ENCODE measurements at regions not wholly inside any gene's neighbourhood (a gene's known extent, or its start where the extent isn't known, plus 50 kb on each side); places are given as distances from the start of the nearest gene placed in this dataset.

DNA sequence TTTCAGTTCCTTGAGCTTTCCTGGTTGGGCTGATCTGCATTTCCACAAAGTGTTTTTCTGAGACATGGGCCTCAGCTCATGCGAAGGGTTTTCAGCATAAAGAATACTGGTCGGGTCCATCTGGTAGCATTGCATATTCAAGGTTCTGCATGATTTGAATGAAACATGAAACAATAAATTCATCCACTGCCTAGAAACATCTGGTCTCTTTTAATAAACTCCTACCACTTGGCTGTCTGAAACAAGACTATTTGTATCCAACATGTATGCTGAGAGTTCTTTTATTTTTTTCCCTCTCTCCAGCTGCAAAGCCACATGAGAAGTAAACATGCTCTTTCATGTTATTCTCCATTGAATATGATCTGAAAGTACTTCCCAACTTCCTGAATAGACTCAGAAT is 314.9 kb upstream of the SOX11 start:
- DNase-seq, result no peak

DNA sequence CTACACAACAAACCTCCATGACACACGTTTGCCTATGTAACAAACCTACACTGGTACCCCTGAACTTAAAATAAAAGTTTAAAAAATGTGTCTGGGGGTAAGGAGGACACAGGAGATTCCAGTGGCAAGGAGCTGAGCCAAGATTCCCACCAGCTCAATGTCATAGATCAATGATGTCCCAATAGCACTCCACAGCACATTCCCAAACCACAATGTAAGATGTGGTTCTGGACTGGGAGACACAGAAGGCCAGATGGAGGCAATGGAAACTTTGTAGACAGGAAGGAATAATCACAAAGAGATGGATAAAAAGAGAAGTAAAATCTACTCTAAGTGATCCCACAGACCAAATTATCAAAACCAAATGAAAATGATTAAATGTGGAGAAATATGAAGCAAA is 312.4 kb upstream of the SOX11 start:
- DNase-seq, result no peak

DNA sequence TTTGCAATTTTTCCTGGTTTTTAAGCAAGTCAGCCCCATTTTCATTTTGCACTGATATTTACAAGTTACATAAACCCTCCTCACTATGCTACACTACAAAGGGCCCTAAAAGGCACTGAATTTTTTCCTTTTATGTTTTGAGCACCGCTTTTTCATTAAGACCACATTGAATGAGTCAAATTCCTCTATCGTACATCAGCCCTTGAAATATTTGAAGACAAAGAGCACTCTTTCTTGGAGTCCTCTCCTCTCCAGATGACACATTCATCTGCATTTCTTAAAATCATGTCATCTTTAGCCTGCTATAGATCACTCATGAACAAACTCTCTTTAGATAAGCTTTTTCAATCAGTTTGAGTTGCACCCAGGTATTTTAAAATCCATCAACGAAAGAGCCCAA is 306.6 kb upstream of the SOX11 start:
- DNase-seq, result no peak

DNA sequence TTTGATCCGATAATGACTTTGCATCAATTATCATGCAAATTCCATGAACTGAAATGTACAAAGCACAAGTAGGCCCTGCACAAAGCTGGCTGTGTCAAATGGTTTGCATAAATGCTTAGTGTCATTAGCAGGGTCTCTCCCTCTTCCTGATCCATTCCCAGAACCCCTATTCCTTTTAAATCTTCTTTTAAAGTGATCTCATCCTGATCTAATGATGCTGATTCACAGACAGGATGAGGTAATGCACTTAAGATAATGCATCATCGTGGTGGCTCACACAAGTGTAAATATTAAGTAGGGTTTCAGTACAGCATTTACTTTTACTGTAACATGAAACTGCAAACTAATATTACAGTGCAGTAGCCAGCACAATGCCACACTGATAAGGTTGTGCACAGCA is 304.8 kb upstream of the SOX11 start:
- no peak for DNase-seq

DNA sequence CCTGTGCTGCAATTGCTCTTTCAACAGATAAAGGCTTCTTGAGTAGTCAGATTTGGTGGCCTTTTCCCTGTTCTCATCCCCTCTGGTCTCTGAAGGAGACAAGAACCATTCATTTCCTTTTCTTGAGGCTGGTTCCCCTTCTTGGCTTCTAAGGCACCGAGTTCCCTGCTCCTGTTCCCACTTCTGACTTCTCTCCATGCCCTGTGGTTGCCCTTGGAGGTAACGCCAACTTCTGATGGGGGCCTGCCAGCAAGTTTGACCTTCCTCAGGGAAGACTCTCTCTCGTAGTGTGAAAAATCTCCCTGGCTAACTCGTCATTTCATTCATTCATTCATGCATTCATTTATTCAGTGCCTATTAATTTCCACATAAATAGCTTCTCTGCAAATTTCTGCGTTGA is 302.4 kb upstream of the SOX11 start:
- no peak for DNase-seq

DNA sequence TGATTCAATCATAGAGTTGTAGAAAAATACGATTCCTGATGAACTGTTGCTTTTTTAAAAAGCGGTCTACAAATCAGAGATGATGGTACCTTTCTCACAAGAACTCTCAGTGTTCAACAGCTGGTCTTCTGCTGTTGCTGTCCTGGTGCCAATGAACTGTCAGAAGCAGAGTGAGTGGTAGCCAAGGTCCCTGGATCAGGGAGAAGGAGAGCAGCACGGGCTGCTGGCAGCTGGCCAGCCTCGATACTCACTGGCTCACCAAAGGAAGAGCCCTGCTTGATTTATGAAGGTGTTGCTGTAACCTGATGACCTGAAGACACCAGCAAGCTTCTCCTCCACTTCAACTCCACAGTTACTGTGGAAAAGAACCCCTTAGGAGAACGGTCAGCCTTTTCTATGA is 300.8 kb upstream of the SOX11 start:
- no peak for DNase-seq

DNA sequence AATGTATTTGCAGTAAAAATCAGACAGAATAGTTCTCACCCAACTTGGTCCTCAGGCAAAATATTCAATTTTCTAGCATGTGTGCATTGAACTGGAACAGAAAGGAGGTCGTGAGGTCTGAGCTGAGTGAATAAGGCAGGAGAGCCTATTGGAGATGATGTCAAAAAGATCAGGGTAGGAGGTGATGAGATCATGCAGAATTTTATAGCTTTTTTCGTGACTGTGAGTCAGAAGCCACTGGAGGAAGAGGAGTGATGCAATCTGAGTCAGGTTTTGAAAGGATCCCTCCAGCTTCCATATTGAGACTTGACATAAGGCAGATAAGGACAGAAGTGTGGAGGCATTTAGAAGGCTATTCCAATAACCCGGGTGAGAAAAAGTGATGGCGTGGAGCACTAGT is 299.5 kb upstream of the SOX11 start:
- no peak for DNase-seq

DNA sequence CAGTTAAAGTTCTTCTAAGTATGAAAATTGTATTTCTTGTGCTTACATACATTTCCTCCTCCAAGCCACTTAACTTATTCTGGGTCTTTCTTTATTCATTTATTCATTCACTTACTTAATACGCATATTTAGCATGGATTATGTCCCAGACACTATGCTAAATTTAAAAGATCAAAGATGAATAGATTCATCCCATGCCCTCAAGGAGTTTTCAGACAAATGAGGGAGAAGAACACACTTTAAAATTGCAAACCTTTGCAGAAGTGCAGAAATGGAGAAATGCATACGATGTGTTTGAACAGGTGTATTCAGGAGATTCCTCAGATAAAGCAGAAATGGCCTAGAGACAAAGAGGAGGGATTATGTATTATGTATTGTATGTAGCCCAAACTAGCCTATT is 298.7 kb upstream of the SOX11 start:
- no peak for DNase-seq

DNA sequence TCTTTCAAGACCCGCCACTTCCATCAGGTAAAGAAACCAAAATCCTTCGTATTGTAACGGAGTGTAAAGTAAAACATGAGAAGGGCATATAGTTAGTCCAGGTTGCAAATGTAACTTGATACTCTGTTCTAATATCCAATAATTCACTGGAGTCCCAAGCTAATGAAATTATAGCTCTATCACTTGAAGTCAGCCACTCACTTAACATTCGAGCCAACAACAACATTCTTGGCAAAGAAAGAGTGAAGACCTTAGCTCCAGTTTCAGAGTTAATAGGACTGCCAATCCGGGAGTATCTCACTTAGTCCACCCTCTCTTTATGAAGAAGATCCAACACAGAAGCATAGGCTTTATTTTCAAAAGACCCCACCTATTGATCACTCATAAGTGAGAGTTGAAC is 298.0 kb upstream of the SOX11 start:
- DNase-seq, result no peak

DNA sequence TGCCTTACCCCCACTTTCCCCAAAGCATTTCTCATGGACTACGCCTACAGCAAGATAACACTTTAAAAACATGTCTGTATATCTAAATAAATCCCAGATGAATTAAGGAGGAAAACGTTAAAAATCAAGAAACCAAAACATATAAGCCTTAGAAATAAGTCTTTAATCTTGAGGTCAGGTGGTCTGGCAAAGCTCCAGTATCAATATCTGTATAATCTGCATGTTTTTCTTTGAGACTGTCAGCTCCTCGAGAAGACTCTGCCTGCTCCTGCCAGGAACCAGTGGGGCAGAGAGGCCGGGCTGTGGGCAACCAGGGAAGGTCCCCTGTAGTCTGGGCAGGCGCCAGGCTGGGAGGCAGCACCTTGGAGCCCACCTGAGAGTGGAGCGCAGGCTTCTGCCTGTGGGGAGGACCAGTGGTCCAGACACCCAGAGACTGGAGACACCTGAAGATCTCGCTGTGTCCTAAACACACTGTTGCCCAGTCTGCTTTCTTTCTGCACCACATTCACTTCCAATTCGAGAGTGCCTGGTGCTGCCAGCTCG is 291.0 kb upstream of the SOX11 start:
- DNase-seq, result no peak

DNA sequence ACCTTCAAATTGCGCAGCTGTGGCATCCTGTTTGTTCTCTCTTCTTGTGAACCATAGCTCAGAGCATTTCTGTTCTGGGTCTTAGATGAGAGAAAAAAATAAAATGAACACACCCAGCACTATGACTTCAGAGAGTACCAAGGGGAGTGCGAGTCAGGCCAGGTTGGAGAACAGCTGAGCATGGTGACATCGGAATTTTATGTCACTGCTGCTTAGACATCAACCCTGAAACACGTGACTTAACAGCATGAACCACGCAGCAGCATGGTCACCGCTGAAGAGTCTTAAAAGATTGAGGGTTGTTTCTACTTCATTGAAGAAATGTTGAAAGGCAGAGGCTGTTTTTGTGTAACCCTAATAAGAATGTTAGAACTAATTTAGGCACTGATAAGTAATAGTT is 288.8 kb upstream of the SOX11 start:
- no peak for DNase-seq

DNA sequence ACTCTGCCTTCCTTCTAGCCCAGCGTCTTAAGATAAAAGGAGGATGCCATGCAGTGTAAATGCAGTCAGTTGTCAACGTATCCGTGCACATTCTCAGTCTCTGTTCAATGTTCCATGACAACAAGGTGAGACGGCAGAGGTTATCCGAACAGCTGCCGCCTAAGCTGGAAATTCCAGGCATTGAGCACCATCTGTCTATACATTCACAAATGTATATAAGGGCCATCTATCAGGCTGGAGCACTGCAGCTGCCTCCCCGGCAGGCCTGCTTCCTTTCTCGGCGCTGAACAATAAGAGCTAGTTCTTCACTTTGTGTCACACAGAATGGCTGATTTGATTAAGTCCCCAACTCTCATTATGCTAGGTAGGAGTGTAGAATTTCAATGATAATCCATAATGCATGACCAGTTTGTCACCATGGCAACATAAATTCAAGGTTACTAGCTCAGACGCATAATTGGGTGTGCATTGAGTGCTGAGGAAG is 282.2 kb upstream of the SOX11 start:
- no peak for DNase-seq

DNA sequence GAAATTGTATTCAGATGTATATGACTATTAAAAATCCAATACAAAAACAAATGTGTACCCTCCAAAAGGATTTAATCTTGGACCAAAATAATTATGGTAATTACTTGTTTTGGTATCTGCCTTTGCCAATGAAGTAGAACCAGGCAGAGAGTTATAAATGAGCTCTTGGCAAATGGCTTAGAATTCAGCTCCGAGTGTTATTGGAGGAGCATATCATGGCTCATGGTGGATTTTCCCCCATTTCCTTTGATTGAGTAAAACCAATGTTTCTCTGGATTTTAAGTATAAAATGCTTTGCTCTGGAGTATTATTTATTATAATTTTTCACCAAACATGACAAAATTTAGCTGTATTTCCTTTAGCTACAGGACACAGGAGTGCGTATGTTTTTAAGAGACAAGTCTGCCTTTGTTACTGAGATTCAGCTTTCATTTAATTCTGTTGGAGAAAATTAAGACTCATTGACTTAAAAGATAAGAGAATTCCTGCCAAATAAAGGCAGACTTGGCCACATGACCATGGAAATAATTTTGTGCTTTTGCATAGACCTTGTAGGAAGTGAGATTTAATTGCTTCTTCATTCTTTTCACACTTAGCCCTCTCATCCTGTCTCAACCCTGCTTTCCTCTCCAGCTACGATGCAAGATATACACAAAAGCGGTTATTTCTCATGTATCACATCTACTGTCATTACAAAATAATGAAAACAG is 281.0 kb upstream of the SOX11 start:
- no peak for DNase-seq

DNA sequence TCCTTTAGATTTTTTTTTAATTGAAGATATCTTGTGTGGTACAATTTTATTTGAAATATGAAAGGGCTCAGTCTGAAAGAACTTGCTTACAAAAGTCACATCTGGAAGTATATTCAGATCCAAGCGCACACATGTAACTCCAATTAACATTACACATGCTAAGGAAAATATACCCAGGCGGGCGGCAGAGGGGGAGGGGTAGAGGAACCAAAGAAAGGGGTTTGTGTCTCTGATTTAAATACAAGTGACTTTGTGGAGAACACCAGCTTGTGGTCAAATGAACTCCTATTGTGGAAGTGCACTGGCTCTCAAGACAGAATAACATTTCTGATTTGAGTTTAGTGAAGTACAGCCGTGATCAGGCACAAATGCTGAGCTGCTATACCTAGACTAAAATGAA is 280.2 kb upstream of the SOX11 start:
- no peak for DNase-seq

DNA sequence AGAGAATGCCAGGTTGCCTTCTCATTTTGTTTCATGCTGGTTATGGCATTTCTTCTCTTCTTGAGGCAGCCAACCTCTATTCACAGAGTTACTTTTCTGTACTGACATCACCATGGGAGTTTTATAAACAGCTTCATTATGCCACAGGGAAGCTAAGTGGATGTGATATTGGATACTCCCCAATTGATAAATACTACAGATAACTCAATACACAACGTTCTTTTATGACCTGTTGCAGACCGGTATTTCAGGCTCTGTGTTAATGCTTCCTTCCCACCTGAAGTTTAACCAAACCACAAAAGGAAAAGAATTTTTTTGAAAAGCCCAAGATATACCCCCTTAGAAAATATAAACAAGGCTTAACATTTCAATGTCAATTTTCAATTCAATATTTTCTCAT is 258.3 kb upstream of the SOX11 start:
- DNase-seq, result no peak

DNA sequence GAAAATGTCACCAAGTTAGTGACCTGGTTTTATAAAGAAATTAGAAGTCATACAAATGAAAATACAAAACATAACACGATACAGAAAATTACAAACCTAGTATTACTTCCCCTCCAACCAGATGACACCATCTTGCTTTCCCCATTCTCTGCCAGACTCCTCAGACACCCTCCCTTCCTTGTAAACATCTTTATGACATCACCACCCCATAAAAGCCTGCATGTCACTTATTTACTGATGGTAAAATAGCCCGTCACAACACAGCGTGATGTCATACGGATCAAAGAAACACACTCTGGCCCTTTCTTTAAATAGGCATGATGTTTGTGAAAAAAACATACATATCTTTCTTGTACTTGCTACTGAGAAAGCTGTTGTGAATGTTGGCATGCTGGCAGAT is 254.8 kb upstream of the SOX11 start:
- DNase-seq, result no peak

DNA sequence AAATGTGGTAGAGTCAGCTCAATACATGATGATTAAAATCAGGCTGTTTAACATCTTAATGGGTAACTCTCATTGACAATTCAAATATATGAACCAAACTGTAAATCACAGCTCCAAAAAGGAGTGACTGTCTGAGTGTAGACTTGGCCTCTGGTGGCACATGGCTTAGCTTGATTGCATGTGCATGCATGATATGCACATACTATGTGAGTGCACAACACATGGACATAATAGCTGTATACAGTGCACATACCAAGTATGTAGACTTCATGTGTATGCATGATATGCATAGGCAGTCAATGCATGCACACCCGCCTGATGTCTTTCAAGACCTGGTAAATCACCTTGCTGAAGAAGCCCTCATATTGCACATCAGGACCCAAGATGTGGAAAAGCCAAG is 252.0 kb upstream of the SOX11 start:
- no peak for DNase-seq

DNA sequence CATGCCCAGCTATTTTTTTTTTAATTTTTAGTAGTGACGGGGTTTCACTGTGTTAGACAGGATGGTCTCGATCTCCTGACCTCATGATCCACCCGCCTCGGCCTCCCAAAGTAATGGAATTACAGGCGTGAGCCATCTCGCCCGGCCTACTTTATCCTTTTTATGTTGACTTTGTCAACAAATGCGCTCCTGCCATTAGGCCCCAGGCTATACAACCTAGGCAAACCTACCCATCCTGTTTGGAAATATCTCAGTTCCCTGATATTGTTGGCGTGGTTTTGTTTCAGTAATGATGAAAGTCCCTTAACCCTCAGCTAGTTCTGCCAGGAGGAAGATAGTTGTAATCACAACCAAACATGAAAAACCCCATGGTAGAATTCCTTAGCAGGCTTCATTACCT is 249.4 kb upstream of the SOX11 start:
- DNase-seq, result no peak

DNA sequence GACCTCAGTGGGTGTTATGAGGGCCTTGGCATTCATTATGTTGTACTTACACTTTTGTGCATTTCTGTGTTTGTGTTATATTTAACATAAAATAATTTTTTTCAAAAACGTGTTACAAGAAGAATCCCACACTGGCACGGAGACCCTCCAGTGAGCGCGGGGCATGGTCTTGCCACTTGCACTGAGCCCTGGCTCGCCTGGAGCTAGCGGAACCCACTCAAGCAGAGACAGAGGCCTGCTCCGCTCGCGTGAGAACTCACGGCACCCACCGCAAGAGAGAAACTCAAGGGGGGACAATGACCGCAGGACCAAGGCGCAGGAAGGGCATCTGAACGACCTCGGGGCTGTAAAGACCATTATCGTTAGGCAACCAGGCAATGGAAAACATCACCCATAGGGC is 248.0 kb upstream of the SOX11 start:
- no peak for DNase-seq

DNA sequence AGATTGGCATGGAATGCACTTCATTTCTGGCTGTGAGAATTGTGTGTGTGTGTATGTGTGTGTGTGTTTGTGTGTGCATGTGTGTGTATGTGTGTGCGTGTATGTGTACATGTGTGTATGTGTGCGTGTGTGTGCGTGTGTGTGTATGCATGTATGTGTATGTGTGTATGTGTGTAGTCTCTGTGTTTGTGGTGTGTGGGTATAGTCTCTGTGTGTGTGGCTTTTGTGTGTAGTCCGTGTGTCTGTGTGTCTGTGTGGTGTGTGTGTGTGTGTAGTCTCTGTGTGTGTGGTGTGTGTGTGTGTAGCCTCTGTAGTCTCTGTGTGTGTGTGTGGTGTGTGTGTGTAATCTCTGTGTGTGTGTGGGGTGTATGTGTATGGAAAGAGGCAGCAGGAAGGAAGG is 247.3 kb upstream of the SOX11 start:
- DNase-seq, result no peak

DNA sequence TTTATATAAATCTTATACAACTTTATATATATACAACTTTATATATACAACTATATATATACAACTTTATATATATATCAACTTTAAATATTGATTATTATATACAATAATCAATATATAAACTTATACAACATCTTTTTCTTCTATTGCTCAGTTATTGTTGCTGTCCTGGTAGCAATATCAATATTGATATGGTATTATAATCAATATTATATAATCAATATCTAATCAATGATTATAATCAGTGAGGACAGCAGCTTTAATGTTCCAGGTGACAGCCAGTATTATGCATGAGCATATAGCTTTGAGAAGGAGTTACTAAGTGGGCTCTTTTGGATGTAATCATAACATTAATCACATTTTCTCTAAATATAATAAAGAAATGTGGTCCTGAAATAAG is 242.3 kb upstream of the SOX11 start:
- DNase-seq, result no peak

DNA sequence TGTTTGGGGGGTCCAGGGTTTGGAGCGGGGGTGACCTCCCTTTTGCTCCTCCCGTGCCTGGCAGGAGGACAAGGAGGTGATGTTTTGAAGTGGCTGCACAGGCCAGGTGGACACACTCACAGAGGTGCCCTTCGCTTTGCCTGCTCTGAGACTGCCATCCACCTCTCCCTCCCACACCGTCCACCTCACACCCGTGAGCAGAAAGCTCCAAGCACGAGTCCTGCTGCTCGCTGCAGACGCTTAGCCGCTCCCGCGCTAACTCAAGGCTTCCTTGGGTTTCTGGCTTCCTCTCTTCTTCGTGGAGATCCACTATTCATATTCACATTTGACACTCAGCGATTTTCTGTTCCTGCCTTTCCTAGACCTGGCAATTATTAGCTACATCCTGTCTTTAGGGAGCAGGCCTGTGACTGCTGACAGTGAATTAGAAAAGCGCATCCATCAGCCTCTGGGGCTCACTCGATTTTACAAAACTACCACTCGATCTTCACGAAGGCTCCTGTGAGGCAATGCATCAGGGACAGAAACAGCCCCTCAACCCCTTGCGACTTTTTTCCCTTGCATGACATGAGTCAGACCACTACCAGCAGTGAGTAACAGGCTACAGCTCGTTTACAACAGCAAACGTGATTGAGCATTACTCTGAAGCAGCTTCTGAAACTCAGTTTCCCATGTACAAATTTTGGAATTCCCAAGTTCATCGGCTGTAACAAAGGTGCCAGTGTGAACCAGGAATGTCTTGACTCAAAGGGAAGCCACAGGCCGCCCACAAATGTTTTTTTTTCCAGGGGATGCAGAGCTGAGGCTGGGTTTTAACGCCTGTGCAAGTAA is 238.7 kb upstream of the SOX11 start:
- DNase-seq, result no peak

DNA sequence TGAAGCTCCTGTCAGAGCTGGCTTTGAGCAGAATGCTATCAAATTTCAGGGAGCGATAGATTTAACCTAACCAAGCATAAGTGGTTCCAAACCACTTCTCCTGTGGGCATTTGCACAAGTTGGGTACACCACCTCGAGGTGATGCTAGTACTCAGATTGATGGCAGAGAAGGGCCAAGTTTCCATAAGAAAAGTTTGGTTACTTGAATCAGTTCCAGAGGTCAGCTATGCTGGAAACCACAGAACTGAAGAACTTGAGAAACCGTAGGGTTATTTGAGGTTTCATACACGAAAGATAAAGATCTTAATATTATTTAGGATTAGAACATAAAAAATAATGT is 238.2 kb upstream of the SOX11 start:
- DNase-seq, result no peak

DNA sequence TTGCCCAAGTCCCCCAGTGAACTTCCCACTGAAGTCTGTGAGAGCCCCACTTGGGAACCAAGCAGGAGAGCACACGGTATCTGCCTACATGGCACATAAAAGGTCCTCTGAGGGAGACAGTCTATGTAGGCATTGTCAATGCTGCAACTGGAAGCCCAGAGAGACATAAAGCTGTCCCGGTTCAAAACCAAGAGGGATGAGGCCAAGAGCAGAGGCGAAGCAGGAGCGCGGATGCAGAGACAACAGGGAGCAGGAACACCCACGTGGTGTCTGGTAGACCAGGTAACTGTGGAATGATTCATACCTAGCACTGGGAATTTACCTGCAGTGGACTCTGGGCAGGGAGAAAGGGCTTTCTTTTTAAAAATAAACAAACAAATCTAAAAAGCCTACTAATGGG is 233.1 kb upstream of the SOX11 start:
- no peak for DNase-seq

DNA sequence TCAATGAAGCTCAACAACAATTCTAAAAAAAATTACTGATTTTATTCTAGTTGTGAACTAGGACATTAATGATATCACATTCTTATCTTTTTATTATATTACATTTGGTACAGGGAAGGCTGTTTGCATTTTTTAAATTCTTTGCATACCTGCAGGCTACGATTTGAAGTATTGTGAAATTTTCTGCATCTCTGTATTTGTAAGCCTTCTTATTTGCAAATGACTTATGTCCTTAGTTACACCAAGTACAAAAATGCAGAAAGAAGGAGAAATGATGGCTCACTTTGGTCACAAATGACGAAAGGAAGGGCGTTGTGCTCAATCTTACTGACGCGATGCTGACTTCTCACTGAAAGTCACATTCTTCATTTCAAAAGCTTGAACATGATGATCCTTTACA is 227.5 kb upstream of the SOX11 start:
- no peak for DNase-seq

All from Kasumi-1 (cell line).